GM18868 (cell line): ENCODE measurements at regions not wholly inside any gene's neighbourhood (a gene's known extent, or its start where the extent isn't known, plus 50 kb on each side); places are given as distances from the start of the nearest gene placed in this dataset.

Experiments
- ATAC-seq: cut with Tn5 transposase; IDR thresholded peaks from one replicate; pipeline ENCODE4 v1.9.1; 2021; ENCODE audit warnings: mild to moderate bottlenecking, moderate library complexity; ENCODE audit not compliant: unreplicated experiment

DNA sequence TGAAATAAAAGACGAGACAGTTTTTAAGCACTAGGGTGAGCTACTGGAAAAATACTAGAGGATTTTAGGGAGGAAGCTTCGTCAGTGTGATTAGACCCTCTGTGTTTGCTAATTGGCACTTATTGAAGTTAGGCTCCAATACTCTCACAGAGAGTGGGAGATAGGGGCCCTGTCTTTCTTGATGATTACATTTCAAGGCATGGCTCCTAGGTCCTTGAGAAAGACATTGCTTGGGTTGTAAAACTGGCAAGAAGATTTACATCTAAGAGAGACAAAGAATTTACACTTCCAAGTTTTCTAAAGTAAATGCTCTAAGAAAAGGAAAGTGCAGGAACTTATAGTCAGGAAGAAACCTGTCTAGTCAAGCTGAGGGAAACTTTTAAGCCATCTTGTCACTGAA is 183.2 kb downstream of the C12orf50 start:
- ATAC-seq, result no peak

DNA sequence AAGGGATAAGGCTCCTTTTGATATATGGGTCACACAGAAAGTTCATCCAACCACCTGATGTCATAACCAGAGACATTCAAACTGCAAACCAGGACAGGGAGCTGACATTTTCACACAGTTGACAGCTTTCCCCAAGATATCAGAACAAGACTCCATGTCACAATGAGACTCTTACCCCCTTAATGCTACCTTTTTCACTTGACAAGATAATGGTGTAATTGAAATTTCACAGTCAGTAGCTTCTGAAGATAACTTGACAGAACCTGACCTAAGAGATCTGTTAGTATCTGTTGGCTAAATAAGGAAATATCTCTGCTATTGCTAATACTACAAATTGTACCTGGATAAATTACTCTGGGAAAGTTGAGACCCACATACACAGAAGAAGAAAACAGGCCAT is 187.3 kb downstream of the C12orf50 start:
- no peak for ATAC-seq

DNA sequence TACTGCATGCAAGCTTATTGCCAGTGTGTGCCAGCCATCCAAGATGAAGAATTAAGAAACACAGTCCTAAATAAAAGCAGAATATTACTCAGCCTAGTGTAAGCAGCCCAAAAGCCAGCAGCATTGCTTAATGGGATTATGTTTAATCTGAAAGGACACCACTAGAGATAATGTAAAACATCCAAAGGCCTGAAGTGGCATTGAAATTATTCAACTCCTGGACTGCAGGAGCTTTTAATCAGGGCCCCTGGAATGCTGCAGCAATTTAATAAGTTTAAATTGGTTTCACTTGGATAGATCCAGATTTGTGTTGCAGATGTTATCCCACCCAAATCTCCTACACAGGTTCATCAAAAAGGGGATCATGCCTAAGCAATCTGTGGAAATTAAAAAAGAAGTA is 193.0 kb downstream of the C12orf50 start:
- no peak for ATAC-seq

DNA sequence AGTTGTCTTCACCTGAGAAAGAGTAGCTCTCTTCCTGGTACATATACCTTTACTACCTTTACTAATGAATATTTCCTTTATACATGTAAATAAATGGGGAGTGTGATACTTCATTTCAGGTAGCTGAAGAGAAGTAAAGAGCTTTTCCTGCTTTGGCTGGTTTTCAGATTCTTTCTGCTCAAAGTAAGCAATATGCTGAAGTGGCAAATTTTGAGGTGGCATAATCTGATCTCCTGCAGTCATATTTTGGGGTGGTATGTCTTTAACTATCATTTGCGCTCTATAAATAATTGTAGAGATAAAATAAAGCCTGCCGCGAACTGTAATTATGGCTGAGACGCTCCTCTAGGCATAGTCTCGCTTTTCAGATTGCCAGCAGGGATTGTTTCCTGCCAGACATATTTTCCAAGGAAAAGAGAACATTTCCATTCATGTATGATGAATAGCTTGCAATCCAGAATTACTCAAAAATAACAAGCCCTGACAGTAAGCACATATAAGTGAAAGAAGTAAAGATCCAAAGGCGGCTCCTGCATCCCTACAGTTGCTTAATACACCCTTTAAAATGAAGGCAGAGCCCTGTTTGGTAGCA is 200.7 kb downstream of the C12orf50 start:
- no peak for ATAC-seq

DNA sequence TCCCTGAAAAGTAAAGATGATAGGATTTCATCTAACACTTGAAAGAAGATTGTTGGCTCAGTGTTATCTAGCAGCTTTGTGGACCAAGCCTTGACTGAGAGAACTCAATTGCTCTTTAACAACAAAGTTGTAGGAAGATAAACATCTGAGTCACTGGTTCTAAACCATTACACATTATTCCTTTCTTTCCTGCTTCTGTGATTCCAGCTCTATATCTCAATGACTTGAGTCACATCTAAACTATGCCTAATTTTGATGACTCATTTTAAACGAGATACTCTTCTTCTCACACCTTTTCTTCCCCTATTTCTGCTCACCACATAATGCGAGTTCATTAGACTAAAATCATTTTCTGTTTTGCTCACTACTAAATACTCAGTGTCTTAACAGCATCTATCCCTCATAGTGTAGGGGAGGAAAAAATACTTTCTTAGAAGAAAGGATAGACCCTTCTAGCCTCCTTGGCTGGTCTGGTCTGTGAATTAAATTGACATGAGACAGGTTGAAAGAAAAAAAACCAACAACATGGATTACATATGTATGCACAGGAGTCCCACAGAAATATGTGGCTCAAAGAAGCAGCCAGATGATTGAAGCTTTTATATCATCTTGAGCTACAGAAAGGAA is 201.4 kb downstream of the C12orf50 start:
- ATAC-seq, result no peak

DNA sequence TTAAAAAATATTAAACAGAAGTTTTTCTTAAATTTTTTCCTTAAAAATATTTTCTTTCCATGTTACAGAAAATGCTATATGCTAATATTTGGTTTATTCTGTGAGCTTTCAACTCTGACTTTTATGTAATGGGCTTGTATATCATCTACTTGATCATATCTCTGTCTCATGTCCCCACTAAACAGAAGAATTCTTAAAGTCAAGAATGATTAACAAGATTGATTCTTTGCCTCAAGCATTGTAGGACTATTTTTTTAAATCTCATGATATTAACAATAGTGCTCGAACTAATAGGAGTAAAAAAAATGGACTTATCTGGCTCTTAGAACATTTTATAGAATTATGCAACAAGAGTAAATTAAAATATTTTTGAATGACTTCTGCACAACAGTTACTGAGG is 206.3 kb downstream of the C12orf50 start:
- no peak for ATAC-seq

DNA sequence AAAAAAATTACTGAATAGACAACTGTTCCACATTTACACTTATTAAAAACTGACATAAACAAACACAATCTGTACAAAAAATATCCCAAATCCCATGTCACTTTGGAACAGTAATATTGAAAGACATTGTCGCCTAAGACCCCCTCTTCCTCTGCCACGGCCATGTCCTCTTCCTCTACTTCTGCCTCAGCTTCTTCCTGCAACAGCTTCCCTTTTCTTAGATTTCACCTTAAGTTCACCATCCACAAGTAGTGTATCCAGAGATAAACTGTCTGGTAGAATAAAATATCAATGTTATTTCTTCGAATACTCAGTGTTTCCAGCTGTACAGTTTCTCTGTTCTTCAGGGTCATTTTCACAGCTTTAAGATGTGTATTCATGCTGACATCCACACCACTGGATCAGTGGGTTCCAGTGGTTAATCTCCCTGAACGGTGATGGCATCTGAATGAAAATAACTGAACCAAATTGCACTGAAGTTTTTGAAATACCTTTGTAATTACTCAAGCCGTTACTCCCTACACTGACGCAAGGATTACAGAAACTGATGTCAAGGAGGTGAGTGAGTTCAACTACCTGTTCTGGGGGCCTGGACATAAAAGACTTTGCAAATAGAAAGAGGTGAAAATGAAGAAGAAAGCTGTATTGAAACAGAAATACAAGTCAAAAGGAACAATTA is 208.5 kb downstream of the C12orf50 start:
- ATAC-seq, result no peak

DNA sequence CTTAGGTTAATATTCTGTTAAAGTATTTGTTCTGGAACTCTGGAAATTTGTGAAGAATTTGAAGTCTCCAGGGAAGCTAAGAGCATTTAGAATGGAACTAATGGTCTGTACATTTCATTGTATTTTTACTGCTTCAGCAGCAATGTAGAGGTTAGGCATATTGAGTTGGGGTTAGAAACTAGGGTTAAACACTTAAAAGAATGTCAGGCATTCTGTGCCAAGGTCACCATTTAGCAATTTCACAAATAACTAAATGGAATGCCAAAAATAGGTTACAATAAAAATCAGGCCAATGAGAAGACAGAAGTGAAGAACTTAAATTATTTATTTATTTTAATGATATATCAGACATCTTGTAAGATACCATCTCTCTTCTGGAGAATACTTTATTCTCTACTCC is 210.8 kb downstream of the C12orf50 start:
- no peak for ATAC-seq

DNA sequence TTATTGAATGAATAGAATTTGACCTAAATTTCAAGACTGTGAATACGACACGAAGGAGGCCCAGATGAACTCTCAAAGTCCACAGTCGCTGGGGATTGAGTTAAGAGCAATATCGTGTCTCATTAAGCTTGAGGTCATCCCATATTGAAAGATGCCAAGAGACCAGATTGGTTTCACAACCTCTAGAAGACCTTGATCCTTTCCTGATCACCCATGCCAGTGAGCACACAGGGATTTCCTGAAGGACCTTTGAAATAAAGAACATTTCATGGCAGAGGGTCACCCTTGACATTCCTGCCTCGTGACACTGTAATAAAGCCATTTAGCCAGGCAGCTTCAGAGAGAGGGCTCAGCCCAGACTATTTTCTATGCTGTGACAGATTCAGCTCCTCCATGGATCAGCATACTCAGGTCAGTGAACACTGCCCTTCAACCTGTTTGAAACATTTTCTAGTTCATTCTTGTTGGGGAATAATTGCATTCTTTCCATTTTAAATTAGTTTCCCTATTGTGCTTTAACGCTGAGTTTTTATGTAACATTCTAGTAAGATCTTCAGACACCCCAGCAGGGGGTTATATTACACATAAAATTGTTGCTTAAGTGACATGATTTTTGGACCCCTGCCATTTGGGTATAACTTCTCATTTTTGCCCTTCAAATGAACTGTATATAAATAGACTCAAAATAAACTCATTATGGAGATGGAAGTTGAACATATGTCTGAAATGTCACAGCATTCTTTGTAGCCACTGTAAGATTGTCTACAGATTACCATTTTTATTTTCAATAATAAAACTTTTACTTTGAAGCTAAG is 213.2 kb downstream of the C12orf50 start:
- ATAC-seq, result no peak

DNA sequence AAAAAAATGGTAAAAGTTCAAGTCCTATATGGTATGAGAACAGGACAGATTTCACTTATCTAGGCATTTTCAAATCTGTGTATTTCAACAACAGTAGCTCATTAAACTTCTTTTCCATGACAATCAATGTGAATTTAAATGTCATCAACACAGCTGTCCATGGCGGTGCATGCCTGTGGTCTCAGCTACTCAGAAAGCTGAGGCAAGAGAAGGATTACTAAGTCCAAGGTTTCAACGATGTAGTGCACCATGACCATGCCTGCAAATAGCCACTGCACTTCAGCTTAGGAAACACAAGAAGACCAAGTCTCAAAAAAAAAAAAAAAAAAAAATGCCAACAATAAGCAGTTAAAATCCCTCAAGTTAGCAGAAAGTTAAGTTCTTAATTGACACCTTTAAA is 214.6 kb downstream of the C12orf50 start:
- no peak for ATAC-seq

DNA sequence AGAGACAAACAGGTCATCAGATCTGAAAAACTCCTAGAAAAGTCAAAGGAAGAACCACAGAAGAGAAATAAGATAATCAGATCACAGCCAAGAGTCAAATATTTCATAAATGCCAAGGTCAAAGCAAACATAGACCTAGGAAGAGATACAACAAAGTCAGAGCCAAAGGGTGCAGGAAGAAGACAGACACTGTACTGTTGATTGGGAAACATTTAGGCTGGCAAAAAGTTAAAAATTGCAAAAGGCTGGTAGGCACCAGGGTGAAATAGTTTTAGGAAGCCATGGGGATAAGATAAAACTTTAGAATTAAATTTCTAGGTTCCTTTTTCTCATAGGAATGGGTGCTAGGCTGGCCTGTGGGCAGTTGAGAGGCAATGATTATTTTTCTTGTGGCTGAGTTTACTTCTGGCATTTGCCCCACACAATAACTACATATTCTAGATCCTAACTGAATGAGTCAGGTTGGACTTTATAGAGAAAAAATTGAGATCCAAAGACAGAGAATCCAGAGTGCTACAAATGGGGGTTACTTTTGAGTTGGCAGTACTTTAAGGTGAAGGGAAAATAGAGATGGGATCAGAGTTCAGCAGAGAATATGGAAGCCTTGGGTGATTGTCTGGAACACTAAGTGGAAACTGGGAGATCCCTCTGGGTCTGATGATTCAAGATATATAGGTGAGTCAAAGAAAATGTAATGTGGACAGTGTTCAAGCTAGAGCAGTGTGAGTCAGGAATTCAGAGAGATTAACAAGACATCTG is 215.5 kb downstream of the C12orf50 start:
- ATAC-seq, result no peak

DNA sequence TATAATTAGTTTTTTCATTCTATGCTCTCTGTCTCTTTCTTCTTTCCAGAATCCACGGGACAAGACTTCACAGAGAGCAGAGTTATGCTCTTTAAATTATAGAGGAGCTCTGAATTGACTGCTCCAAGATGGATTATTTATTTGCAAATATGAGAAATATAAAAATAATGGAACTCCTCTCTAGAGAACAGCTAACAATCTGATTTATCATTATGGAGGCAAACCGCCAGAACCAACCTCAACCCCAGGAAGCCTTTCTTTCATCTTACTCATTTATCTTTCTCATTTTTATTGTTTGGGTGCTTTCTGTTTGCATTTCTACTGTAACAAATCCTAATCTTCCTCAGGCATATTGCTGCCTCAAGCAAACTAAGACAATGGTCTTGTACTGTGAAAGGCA is 216.5 kb downstream of the C12orf50 start:
- no peak for ATAC-seq

DNA sequence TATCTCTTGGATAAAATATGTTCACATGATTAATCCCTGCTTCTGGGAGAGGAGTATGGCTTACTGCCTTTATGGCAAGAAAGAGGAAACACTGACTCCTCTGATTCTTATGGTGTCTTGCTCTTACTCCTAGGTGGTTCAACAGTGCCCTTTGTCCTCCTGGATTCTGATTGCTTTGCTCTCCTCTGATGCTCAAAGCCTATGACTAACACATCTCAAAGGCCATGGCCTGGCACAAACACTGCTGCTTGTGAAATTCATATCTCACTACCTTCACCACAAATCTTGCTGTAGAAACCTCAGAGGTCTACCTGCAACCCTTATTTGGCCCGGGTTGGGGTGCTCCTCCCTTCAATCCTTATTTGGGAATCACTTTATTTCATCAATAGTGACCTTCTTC is 217.2 kb downstream of the C12orf50 start:
- no peak for ATAC-seq

DNA sequence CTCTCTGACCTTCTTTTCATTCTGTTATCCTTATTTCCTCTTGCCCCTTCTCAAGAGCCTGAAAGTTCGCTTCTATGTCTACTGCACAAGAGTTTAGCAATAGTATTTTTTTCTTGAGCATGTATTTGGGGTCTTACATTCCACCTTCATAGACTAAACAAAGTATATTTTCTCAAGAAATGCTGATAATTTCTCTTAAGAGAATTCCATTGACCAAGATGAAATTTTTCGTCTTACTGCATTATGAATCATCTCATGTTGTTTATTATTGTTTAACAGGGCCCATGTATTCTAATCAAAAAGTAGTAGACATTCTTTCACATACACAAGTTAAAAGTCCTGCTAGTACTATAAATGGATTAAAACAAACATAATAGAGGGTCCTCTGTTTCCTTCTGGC is 219.3 kb downstream of the C12orf50 start:
- no peak for ATAC-seq

DNA sequence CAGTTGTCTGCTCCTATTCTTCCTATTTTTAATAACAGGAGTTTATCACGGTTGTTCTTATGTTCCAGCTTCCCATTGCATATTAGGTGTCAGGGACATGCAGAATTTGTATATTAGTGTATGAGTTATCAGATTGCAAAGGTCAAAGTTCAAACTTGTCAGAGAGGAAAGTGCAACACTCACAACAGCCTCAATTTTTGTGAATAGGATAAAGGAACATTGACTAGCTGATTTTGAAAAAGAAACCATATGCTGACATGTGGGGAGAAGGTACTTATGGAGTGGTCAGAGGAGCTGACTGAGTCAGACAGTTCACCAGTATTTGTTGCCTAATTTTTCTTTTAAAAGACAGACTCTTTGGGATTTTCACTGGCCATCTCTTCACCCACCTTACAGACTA is 222.1 kb downstream of the C12orf50 start:
- ATAC-seq, result no peak

DNA sequence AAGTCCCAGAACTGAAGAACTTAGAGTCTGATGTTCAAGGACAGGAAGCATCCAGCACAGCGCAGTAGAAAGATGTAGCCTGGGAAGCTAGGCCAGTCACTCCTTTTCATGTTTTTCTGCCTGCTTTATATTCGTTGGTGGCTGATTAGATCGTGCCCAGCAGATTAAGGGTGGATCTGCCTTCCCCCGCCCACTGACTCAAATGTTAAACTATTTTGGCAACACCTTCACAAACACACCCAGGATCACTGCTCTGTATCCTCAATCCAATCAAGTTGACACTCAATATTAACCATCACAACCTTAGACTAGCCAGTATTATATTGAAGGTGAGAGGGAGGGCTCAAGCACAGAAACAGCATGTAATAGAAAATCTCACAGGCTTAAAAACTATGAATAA is 222.9 kb downstream of the C12orf50 start:
- no peak for ATAC-seq

DNA sequence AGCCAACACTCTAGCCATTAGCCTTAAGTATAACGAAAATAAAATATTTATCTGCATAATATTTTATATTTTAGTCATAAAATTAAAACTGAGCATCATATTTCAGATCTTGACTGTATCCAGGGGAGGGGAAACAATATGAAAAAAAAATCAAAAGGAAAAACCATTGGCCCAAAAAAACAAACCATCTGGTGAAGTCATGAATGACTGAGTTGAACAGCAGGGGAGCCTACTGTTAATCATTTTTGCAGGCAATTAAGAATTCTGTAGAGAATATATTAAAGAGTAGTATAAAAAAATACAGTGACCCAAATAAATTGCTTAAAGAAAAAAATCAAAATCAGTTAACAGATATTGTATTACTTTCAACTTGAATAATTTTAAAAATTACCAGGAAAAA is 224.8 kb downstream of the C12orf50 start:
- ATAC-seq, result no peak

DNA sequence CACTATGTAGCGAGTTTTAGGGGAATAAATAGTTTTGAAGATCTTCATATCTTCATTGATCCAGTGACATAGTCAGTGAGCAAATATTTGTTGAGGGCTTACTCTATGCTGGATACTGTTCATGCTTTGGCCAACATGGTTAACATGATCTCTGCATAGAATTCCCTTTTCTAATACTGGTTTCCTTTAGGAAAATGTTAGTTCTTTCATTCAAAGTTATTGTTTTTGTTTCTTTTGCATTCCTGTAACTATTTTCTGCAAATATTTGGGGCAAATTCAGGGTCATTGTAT is 226.5 kb downstream of the C12orf50 start:
- no peak for ATAC-seq

DNA sequence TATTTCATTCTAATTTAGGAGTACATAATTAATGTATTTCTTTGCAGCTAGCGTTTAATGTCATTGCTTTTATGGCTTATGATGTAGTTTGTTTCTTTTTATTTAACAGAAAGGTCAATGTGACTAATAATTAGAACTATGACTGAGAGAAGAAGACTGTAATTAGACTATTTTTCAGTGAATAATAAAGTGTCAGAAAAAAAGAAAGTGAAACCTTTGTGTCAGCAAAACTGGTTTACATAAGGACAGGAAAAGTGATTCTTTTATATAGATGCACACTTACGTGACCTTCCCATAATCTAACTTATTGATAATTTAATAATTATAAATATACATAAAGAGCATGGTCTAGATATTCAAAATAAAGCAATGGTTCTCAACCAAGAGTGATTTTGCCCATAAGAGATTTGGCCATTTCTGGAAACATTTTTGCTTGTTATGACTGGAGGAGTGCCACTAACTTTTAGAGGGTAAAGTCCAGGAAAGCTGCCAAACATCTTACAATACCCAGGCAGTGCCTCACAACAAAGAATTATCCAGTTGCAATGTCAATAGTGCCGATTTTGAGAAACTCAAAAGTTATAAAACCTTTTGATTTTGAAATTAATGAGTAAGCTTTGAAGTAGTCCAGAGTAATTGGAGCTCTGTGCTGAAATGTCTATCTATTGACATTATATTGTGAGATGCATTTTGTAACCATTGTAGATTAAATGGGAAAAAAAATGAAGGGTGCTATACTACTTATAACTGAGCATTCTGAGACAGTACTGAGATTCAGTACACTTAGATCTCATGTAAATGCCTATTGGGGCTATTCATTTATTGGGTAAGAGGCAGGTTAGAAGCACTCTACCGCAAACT is 227.1 kb downstream of the C12orf50 start:
- ATAC-seq, result no peak

DNA sequence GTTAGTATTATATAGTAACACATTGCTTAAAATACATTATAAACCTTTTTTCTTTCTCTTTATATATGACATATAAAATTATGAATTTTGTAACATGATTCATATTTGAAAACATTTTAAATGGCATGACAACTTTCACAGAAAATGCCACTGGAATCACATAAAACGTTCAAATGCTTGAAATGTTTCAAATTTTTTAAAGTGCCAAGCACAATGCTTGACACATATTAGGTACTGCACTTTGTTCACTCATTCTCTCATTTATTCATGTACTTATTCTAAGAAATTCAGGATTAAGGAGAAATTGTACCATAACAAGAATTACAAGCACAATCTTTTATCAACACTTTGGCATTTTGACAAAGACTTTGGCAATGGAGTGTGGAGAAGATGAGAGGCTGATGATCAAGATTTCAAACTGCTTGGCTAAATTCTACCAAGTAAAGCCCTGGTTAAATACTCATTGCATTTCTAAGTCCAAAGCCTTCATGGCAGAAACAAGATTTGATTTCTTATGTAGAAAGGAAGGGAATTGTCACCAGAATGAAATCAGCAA is 232.2 kb downstream of the C12orf50 start:
- no peak for ATAC-seq
